DOHH2 (cell line): ENCODE measurements at regions not wholly inside any gene's neighbourhood (a gene's known extent, or its start where the extent isn't known, plus 50 kb on each side); places are given as distances from the start of the nearest gene placed in this dataset.

Source experiments
- H3F3A ChIP-seq: fragments of 200-600 bp; sonication (generic), shearing (Covaris generic); 2 replicates; pipeline ENCODE4 v1.6.0; 2016; ENCODE audit warnings: antibody characterized with exemption, mild to moderate bottlenecking; ENCODE audit not compliant: control insufficient read depth, insufficient read depth
- H3K27ac ChIP-seq: fragments of 200-600 bp; sonication (generic); 2 replicates; pipeline ENCODE4 v1.5.1; 2014; ENCODE audit warnings: low read depth, mild to moderate bottlenecking, low read length, moderate library complexity
- H3K27me3 ChIP-seq: fragments of 200-600 bp; sonication (generic); 2 replicates; pipeline ENCODE4 v1.6.1; 2014; ENCODE audit warnings: mild to moderate bottlenecking, low read length, mixed read lengths; ENCODE audit not compliant: control insufficient read depth
- H3K36me3 ChIP-seq: fragments of 200-600 bp; sonication (generic); 2 replicates; pipeline ENCODE4 v1.6.1; 2014; ENCODE audit warnings: mild to moderate bottlenecking, low read length, moderate library complexity, mixed read lengths; ENCODE audit not compliant: control insufficient read depth
- H3K4me1 ChIP-seq: fragments of 200-600 bp; sonication (generic); 2 replicates; pipeline ENCODE4 v1.6.1; 2014; ENCODE audit warnings: mild to moderate bottlenecking, low read length, mixed read lengths; ENCODE audit not compliant: control insufficient read depth
- H3K4me2 ChIP-seq: fragments of 200-600 bp; sonication (generic); 2 replicates; pipeline ENCODE4 v1.6.0; 2014; ENCODE audit warnings: mild to moderate bottlenecking, low read length, moderate library complexity
- H3K4me3 ChIP-seq: fragments of 200-600 bp; sonication (generic); 2 replicates; pipeline ENCODE4 v1.5.1; 2014; ENCODE audit warnings: mild to moderate bottlenecking, low read length, mixed read lengths
- H3K79me2 ChIP-seq: fragments of 200-600 bp; sonication (generic); 2 replicates; pipeline ENCODE4 v1.6.1; 2014; ENCODE audit warnings: mild to moderate bottlenecking, low read length, mixed read lengths; ENCODE audit not compliant: control insufficient read depth
- H3K9me2 ChIP-seq: fragments of 200-600 bp; sonication (generic); replicated peaks from 2 replicates; pipeline ENCODE4 v1.6.1; 2014; ENCODE audit warnings: mild to moderate bottlenecking, low read length, mixed read lengths; ENCODE audit not compliant: control insufficient read depth
- H3K9me3 ChIP-seq: fragments of 200-600 bp; sonication (generic); 2 replicates; pipeline ENCODE4 v1.6.1; 2014; ENCODE audit warnings: antibody characterized with exemption, low read length, mixed read lengths; ENCODE audit not compliant: control insufficient read depth, insufficient read depth
- H4K20me1 ChIP-seq: fragments of 200-600 bp; sonication (generic); 2 replicates; pipeline ENCODE4 v1.6.0; 2014; ENCODE audit warnings: low read depth, mild to moderate bottlenecking, antibody characterized with exemption, low read length, moderate library complexity; ENCODE audit not compliant: control insufficient read depth, insufficient read depth
- CTCF ChIP-seq: fragments of 200-600 bp; sonication (generic); IDR thresholded peaks from one replicate; pipeline ENCODE4 v1.5.1; 2014; ENCODE audit warnings: antibody characterized with exemption, mild to moderate bottlenecking, low read depth, low read length; ENCODE audit not compliant: poor library complexity, severe bottlenecking
- EZH2phosphoT487 ChIP-seq: fragments of 200-600 bp; sonication (generic); IDR thresholded peaks from 2 replicates; pipeline ENCODE4 v1.6.1; 2017; ENCODE audit warnings: borderline replicate concordance, mild to moderate bottlenecking, antibody characterized with exemption, low read length, moderate library complexity, mixed read lengths

DNA sequence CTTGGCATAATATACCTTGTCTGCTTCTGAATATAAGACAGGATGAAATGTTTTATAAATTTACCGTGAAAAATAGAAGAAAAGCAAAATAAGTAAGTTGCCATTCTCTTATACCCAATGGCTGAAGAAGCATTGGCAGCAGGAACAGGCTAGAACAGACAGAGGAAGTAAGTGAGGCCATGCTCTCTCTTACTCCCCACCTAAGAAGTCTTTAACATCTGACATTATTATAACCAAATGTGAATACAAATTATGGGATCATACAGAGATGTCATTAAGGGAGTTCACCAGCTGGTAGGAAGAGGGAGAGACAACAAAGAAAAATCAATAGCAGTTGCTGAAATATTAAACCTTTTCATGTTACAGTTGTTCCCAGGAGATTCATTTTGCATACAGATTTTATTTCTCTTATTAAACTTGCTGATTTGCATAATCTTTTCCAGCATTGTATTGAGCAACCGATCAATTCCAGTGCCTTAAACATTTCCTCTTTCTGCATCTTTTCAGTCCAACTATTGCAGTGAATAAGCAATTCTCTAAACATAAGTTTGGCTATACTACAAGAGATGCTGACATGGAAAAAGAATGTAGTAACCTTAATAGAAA, 270.6 kb downstream of the SLC6A15 start:
- H4K20me1 ChIP-seq = no peaks in the 10 kb centered on the region
- H3K79me2 ChIP-seq = no peaks in the 10 kb centered on the region
- no peaks in the 10 kb centered on the region for H3K9me2 ChIP-seq
- no peaks in the 10 kb centered on the region for H3K9me3 ChIP-seq
- no peak overlapping the region for H3K4me3 ChIP-seq
- H3F3A ChIP-seq = no peaks in the 10 kb centered on the region
- H3K36me3 ChIP-seq = no peaks in the 10 kb centered on the region
- no peak overlapping the region for H3K4me2 ChIP-seq
- H3K27me3 ChIP-seq = no peaks in the 10 kb centered on the region
- TF ChIP-seq EZH2phosphoT487 (no peak), CTCF (no peak)
- no peak overlapping the region for H3K27ac ChIP-seq
- no peaks in the 10 kb centered on the region for H3K4me1 ChIP-seq

DNA sequence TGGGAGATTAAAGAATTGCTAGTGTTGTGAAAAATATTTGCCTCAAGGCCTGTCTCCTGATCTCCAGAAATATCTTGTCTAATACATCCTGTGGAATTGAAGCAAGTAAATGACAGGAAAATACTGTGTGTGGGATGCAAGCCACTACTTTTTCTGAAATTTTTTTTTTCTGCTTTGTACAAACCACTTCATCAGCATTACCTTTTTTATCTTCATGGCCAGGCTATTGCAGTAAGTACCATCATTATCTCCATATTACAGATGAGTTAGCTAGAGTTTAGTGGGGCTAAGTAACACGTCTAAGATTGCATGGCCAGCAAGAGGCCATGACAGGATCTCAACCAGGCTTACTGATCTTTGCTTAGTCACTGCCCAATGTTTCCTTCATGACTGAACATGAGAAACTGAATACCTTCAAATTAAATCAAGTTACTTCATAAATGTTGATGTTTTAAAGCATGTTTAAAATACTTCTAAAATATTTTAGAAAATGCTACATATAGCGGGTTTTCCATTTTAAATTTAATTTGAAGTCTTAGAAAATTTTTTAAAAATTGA, 273.7 kb downstream of the SLC6A15 start:
- no peaks in the 10 kb centered on the region for H3F3A ChIP-seq
- no peaks in the 10 kb centered on the region for H3K79me2 ChIP-seq
- H3K4me2 ChIP-seq = no peak overlapping the region
- H4K20me1 ChIP-seq = no peaks in the 10 kb centered on the region
- no peak overlapping the region for H3K27ac ChIP-seq
- H3K4me1 ChIP-seq = no peaks in the 10 kb centered on the region
- TF ChIP-seq CTCF (no peak), EZH2phosphoT487 (no peak)
- no peaks in the 10 kb centered on the region for H3K9me2 ChIP-seq
- H3K36me3 ChIP-seq = no peaks in the 10 kb centered on the region
- H3K9me3 ChIP-seq = no peaks in the 10 kb centered on the region
- H3K27me3 ChIP-seq = no peaks in the 10 kb centered on the region
- H3K4me3 ChIP-seq = no peak overlapping the region

DNA sequence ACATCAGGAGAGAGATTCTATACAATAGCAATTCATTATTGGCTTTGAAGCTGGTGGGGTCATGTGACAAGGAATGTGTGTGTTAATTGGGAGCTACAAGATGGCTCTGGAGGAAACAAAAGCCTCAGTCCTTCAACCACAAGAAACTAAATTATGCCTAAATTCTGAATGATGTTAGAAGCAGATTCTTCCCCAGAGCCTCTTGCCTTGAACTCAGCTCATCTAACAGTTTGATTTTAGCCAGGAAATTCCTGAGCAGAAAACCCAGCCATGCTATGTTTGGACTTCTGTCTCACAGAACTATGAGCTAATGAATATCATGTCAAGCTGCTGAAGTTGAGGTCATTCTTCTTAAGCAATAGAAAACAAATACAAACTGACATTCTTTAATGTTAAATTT, 274.7 kb downstream of the SLC6A15 start:
- Histone ChIP-seq H3F3A (no peaks in the 10 kb centered on the region), H3K9me2 (no peaks in the 10 kb centered on the region), H3K27ac (no peak overlapping the region), H3K36me3 (no peaks in the 10 kb centered on the region), H3K4me3 (no peak overlapping the region), H3K4me1 (no peaks in the 10 kb centered on the region), H3K9me3 (no peaks in the 10 kb centered on the region), H3K27me3 (no peaks in the 10 kb centered on the region), H4K20me1 (no peaks in the 10 kb centered on the region), H3K4me2 (no peak overlapping the region), H3K79me2 (no peaks in the 10 kb centered on the region)
- TF ChIP-seq CTCF (no peak), EZH2phosphoT487 (no peak)
